ENCODE measurements at regions not wholly inside any gene's neighbourhood (a gene's known extent, or its start where the extent isn't known, plus 50 kb on each side); places are given as distances from the start of the nearest gene placed in this dataset.

DNA sequence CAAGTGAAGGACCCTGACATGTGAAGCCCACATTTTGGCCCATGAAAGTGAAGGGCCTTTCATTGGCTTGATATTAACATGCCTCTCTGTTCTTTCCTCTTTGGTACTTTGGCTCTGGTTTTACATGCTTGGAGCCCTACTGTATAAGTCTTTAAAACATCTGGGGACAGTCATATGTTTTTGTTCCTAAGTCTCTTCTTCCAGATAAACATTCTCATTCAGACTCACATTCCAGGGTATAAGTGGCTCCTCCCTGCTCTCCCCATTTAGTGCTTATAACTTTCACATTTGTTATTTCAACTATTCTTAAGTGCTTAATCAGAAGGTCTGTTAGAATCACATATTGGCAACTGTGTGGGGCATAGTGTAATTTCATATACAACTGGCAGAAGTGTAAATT lies 1932.2 kb upstream of the CELF4 start:
- H3K9me2 ChIP-seq (ENCODE audit: insufficient read depth), result peaks cover 2% of the 10 kb centered on the region; the same call in 1 of the 2 replicates
- H3K36me3 ChIP-seq (ENCODE audit: insufficient read depth), result no peaks in the 10 kb centered on the region
- no peak for DNase-seq (ENCODE audit: low spot score)
- H3K79me2 ChIP-seq (replicated peaks; ENCODE audit: insufficient read depth), result no peaks in the 10 kb centered on the region
- 0 out of 2 replicates have a peak, but pooled peaks cover 1% of the 10 kb centered on the region for H4K20me1 ChIP-seq (replicated peaks; ENCODE audit: insufficient read depth)
- peaks cover 12% of the 10 kb centered on the region; the same call in 1 of the 2 replicates for H3K4me1 ChIP-seq (ENCODE audit: insufficient read depth)
- H3K27ac ChIP-seq (ENCODE audit: low read depth), result no peak overlapping the region
- Mint-ChIP-seq H3K27me3 (ENCODE audit: insufficient read depth, low read depth, poor library complexity) (no peaks in the 10 kb centered on the region), H3K9me3 (peaks cover 3% of the 10 kb centered on the region; the same call in 1 of the 3 replicates), H3K4me1 (peaks cover 15% of the 10 kb centered on the region), H3K36me3 (ENCODE audit: low read depth) (no peaks in the 10 kb centered on the region; the same call in 2 of the 3 replicates), H3K27ac (no peak overlapping the region), H3K4me3 (no peak overlapping the region)
- H3F3A ChIP-seq (replicated peaks; ENCODE audit: low read depth), result no peaks in the 10 kb centered on the region
- no peak overlapping the region for H3K4me3 ChIP-seq
- ATAC-seq, result no peak
- no peaks in the 10 kb centered on the region for H3K27me3 ChIP-seq (ENCODE audit: insufficient read depth)
- H3K4me2 ChIP-seq, result no peak overlapping the region
- TF ChIP-seq CREB1 (CRISPR knock-in tag; IDR thresholded peaks at IDR 0.05; ENCODE audit: low read depth) (no peak), NANOG (IDR thresholded peaks at IDR 0.05; ENCODE audit: borderline replicate concordance) (no peak), EZH2phosphoT487 (IDR thresholded peaks at IDR 0.05; ENCODE audit: unreplicated experiment) (no peak), ZNF114 (CRISPR knock-in tag; IDR thresholded peaks at IDR 0.05) (no peak)
- TF ChIP-seq, protein P1, sequence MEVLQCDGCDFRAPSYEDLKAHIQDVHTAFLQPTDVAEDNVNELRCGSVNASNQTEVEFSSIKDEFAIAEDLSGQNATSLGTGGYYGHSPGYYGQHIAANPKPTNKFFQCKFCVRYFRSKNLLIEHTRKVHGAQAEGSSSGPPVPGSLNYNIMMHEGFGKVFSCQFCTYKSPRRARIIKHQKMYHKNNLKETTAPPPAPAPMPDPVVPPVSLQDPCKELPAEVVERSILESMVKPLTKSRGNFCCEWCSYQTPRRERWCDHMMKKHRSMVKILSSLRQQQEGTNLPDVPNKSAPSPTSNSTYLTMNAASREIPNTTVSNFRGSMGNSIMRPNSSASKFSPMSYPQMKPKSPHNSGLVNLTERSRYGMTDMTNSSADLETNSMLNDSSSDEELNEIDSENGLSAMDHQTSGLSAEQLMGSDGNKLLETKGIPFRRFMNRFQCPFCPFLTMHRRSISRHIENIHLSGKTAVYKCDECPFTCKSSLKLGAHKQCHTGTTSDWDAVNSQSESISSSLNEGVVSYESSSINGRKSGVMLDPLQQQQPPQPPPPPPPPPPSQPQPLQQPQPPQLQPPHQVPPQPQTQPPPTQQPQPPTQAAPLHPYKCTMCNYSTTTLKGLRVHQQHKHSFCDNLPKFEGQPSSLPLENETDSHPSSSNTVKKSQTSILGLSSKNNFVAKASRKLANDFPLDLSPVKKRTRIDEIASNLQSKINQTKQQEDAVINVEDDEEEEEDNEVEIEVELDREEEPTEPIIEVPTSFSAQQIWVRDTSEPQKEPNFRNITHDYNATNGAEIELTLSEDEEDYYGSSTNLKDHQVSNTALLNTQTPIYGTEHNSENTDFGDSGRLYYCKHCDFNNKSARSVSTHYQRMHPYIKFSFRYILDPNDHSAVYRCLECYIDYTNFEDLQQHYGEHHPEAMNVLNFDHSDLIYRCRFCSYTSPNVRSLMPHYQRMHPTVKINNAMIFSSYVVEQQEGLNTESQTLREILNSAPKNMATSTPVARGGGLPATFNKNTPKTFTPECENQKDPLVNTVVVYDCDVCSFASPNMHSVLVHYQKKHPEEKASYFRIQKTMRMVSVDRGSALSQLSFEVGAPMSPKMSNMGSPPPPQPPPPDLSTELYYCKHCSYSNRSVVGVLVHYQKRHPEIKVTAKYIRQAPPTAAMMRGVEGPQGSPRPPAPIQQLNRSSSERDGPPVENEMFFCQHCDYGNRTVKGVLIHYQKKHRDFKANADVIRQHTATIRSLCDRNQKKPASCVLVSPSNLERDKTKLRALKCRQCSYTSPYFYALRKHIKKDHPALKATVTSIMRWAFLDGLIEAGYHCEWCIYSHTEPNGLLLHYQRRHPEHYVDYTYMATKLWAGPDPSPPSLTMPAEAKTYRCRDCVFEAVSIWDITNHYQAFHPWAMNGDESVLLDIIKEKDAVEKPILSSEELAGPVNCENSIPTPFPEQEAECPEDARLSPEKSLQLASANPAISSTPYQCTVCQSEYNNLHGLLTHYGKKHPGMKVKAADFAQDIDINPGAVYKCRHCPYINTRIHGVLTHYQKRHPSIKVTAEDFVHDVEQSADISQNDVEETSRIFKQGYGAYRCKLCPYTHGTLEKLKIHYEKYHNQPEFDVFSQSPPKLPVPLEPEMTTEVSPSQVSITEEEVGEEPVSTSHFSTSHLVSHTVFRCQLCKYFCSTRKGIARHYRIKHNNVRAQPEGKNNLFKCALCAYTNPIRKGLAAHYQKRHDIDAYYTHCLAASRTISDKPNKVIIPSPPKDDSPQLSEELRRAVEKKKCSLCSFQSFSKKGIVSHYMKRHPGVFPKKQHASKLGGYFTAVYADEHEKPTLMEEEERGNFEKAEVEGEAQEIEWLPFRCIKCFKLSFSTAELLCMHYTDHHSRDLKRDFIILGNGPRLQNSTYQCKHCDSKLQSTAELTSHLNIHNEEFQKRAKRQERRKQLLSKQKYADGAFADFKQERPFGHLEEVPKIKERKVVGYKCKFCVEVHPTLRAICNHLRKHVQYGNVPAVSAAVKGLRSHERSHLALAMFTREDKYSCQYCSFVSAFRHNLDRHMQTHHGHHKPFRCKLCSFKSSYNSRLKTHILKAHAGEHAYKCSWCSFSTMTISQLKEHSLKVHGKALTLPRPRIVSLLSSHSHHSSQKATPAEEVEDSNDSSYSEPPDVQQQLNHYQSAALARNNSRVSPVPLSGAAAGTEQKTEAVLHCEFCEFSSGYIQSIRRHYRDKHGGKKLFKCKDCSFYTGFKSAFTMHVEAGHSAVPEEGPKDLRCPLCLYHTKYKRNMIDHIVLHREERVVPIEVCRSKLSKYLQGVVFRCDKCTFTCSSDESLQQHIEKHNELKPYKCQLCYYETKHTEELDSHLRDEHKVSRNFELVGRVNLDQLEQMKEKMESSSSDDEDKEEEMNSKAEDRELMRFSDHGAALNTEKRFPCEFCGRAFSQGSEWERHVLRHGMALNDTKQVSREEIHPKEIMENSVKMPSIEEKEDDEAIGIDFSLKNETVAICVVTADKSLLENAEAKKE (CRISPR knock-in tag; IDR thresholded peaks at IDR 0.05), result no peak
- H2AFZ ChIP-seq, result no peak overlapping the region

DNA sequence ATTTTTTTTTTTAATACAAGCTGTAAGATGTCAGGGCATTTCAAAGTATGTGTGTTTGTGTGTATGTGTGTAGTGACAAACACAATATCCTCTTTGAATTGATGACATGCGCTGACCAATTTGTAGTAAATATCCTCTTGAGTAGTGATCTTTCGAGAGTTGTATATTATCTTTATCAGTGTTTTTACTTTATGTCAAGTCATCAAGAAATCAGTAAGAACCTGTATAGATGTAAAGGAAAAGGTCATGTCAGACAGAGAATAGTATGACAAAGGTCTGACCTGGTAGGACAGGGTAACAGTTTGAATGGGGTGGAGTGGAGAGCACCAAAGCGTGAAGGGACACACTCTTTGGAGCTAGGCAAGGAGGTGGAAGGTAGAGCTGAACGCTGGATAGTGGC lies 1931.4 kb upstream of the CELF4 start:
- no peaks in the 10 kb centered on the region for H3K79me2 ChIP-seq (replicated peaks; ENCODE audit: insufficient read depth)
- no peaks in the 10 kb centered on the region for H3F3A ChIP-seq (replicated peaks; ENCODE audit: low read depth)
- no peak overlapping the region for H3K4me3 ChIP-seq
- no peak for ATAC-seq
- H3K27ac Mint-ChIP-seq, result no peak overlapping the region
- DNase-seq (ENCODE audit: low spot score), result no peak
- no peaks in the 10 kb centered on the region for H3K36me3 ChIP-seq (ENCODE audit: insufficient read depth)
- H3K27me3 ChIP-seq (ENCODE audit: insufficient read depth), result no peaks in the 10 kb centered on the region
- no peaks in the 10 kb centered on the region for H4K20me1 ChIP-seq (replicated peaks; ENCODE audit: insufficient read depth)
- H3K27me3 Mint-ChIP-seq (ENCODE audit: insufficient read depth, low read depth, poor library complexity), result no peaks in the 10 kb centered on the region
- no peaks in the 10 kb centered on the region; the same call in 2 of the 3 replicates for H3K36me3 Mint-ChIP-seq (ENCODE audit: low read depth)
- H2AFZ ChIP-seq, result no peak overlapping the region
- no peak overlapping the region for H3K4me2 ChIP-seq
- peaks cover 2% of the 10 kb centered on the region; the same call in 1 of the 2 replicates for H3K9me2 ChIP-seq (ENCODE audit: insufficient read depth)
- peaks cover 12% of the 10 kb centered on the region; the same call in 1 of the 2 replicates for H3K4me1 ChIP-seq (ENCODE audit: insufficient read depth)
- peaks cover 15% of the 10 kb centered on the region for H3K4me1 Mint-ChIP-seq
- no peak for TF ChIP-seq ZNF331 (CRISPR knock-in tag; IDR thresholded peaks at IDR 0.05; ENCODE audit: low read depth)
- TF ChIP-seq JUNB (IDR thresholded peaks at IDR 0.05; ENCODE audit: unreplicated experiment), result no peak
- no peak for TF ChIP-seq ZNF114 (CRISPR knock-in tag; IDR thresholded peaks at IDR 0.05)
- TF ChIP-seq NANOG (IDR thresholded peaks at IDR 0.05; ENCODE audit: borderline replicate concordance), result no peak
- no peak for TF ChIP-seq EZH2 (IDR thresholded peaks at IDR 0.05; ENCODE audit: low read depth, unreplicated experiment)
- TF ChIP-seq, protein P2, sequence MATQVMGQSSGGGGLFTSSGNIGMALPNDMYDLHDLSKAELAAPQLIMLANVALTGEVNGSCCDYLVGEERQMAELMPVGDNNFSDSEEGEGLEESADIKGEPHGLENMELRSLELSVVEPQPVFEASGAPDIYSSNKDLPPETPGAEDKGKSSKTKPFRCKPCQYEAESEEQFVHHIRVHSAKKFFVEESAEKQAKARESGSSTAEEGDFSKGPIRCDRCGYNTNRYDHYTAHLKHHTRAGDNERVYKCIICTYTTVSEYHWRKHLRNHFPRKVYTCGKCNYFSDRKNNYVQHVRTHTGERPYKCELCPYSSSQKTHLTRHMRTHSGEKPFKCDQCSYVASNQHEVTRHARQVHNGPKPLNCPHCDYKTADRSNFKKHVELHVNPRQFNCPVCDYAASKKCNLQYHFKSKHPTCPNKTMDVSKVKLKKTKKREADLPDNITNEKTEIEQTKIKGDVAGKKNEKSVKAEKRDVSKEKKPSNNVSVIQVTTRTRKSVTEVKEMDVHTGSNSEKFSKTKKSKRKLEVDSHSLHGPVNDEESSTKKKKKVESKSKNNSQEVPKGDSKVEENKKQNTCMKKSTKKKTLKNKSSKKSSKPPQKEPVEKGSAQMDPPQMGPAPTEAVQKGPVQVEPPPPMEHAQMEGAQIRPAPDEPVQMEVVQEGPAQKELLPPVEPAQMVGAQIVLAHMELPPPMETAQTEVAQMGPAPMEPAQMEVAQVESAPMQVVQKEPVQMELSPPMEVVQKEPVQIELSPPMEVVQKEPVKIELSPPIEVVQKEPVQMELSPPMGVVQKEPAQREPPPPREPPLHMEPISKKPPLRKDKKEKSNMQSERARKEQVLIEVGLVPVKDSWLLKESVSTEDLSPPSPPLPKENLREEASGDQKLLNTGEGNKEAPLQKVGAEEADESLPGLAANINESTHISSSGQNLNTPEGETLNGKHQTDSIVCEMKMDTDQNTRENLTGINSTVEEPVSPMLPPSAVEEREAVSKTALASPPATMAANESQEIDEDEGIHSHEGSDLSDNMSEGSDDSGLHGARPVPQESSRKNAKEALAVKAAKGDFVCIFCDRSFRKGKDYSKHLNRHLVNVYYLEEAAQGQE (IDR thresholded peaks at IDR 0.05; ENCODE audit: unreplicated experiment), result no peak
- TF ChIP-seq, protein P3, sequence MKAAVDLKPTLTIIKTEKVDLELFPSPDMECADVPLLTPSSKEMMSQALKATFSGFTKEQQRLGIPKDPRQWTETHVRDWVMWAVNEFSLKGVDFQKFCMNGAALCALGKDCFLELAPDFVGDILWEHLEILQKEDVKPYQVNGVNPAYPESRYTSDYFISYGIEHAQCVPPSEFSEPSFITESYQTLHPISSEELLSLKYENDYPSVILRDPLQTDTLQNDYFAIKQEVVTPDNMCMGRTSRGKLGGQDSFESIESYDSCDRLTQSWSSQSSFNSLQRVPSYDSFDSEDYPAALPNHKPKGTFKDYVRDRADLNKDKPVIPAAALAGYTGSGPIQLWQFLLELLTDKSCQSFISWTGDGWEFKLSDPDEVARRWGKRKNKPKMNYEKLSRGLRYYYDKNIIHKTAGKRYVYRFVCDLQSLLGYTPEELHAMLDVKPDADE (IDR thresholded peaks at IDR 0.05), result no peak
- no peak for TF ChIP-seq EZH2phosphoT487 (IDR thresholded peaks at IDR 0.05; ENCODE audit: unreplicated experiment)
- no peak overlapping the region for H3K27ac ChIP-seq (ENCODE audit: low read depth)
- H3K9me3 Mint-ChIP-seq, result peaks cover 3% of the 10 kb centered on the region; the same call in 1 of the 3 replicates
- H3K4me3 Mint-ChIP-seq, result no peak overlapping the region

Measured in GM23338 (cell line).